ENCODE measurements at regions not wholly inside any gene's neighbourhood (a gene's known extent, or its start where the extent isn't known, plus 50 kb on each side); places are given as distances from the start of the nearest gene placed in this dataset.

DNA sequence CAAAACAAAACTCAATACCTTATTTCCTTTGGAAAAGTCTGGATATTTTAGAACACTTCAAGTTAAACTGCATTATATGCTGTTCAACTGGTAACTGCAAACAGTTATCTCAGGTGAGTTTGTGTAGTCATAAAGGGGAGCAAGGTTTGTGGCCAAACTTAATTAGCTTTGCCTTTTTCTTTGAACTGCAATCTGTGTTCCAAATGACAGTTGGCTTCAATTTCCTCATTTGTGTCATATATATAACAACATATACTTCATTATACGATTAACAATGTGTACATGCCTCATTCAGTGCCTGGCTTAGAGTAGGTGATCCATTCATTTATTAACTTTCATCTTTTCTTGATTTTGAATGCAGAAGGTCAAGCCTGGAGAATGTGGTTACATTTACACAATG lies 55.8 kb downstream of the KCNE4 start:
- Mint-ChIP-seq H3K27me3 (no peaks in the 10 kb centered on the region), H3K36me3 (ENCODE audit: low read depth) (no peaks in the 10 kb centered on the region), H3K4me3 (no peak overlapping the region), H3K9me3 (no peaks in the 10 kb centered on the region), H3K4me1 (no peaks in the 10 kb centered on the region), H3K27ac (no peak overlapping the region)
- ATAC-seq, result no peak
- DNase-seq, result no peak

DNA sequence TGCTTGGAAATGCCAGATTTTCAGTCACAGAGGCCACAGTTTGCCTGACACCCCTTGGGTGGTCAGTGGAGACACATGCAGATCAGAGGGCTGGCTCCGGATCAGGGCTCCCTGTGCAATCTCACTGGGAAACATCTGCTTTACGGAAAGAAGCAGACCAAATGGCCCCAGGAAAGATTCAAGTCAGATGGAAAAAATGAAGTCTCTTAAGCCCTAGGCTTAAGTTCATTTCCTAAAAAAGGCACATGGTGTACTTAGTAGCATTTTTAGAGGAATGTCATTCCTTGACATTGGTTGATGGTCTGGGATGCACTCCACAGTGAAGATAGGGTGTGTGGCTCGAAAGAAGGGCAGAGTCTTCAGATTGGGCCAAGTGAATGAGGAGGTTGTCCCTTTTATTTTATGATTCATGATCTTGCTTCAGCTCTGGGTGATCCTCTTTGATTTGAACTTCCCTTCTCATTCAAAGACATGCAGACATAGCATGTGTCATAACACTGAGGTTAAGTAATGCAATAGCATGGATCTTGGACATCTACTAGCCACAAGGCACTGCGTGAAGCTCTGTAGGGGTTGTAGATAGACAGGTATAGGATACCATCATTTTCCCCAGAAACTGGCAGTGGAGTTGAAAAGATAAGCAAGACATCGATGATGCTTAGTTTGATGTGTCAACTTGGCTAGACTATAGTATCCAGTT lies 56.5 kb downstream of the KCNE4 start:
- H3K27ac Mint-ChIP-seq, result no peak overlapping the region
- no peaks in the 10 kb centered on the region for H3K4me1 Mint-ChIP-seq
- no peak overlapping the region for H3K4me3 Mint-ChIP-seq
- no peak for DNase-seq
- H3K9me3 Mint-ChIP-seq, result no peaks in the 10 kb centered on the region
- H3K27me3 Mint-ChIP-seq, result no peaks in the 10 kb centered on the region
- no peaks in the 10 kb centered on the region for H3K36me3 Mint-ChIP-seq (ENCODE audit: low read depth)
- ATAC-seq, result no peak

DNA sequence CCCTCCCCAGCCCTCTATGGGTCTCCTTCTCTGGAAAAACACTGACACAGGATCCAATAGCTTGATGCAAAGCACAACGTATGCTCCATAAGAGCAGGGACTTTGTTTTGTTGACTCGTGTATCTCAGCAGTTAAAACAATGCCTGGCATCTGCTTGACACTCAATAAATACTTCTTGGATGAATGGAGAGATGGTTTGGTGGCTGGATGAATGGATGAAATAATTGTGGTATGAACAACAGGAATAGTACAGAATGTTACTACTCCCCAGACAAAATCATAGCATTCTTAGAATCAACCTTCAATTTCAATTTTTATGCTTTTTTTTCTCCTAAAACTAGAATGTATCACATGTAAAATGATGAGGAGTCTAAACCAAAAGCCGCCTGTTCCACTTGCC lies 57.4 kb downstream of the KCNE4 start:
- H3K9me3 Mint-ChIP-seq, result no peaks in the 10 kb centered on the region

DNA sequence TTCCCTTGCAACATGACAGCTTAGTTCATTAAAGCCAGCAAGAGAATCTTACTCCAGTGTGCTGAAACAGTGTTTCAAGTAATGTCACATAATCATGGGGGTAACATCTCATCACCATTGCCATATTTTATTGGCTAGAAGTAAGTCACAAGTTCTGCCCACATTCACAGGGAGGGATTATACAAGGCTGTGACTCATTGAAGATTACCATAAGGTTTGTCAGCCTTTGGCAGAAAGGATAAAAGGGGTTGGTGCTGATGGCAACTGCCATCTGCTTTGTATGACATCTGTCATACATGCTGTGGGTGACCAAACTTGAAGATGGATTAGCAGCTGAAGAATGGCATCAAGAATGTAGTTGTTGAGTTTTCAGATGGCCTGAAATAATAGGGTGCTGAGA lies 61.2 kb downstream of the KCNE4 start:
- Mint-ChIP-seq H3K9me3 (no peaks in the 10 kb centered on the region), H3K27me3 (no peaks in the 10 kb centered on the region), H3K4me1 (no peaks in the 10 kb centered on the region), H3K27ac (no peak overlapping the region), H3K4me3 (no peak overlapping the region), H3K36me3 (ENCODE audit: low read depth) (no peaks in the 10 kb centered on the region)
- DNase-seq (no peak), ATAC-seq (no peak)

More for the DNA sequence above, 57.4 kb downstream of the KCNE4 start:
- no peak for DNase-seq
- no peaks in the 10 kb centered on the region for H3K27me3 Mint-ChIP-seq
- ATAC-seq, result no peak
- no peak overlapping the region for H3K27ac Mint-ChIP-seq
- no peak overlapping the region for H3K4me3 Mint-ChIP-seq
- no peaks in the 10 kb centered on the region for H3K36me3 Mint-ChIP-seq (ENCODE audit: low read depth)
- H3K4me1 Mint-ChIP-seq, result no peaks in the 10 kb centered on the region

DNA sequence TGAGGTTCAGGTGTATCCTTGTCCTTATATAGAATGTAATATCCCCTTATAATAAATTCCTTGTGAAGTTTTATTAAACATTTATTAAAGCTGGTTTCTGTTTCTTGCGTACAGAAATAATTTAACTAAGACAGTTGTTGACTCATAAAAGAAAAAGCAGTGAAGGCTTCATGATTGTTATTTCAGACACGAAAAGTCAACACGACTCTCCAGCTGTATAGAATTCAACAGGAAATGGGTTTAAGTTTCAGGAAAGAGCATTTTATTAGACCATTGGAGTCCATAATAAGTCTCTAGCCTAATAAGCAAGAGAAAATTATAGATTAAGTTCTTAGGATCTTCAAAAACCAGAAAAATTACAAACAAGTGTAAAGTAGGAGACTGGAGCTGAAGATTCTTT lies 62.2 kb downstream of the KCNE4 start:
- no peaks in the 10 kb centered on the region for H3K36me3 Mint-ChIP-seq (ENCODE audit: low read depth)
- H3K27me3 Mint-ChIP-seq, result peaks cover 2% of the 10 kb centered on the region
- H3K27ac Mint-ChIP-seq, result no peak overlapping the region
- H3K4me1 Mint-ChIP-seq, result no peaks in the 10 kb centered on the region
- DNase-seq (no peak), ATAC-seq (no peak)
- no peak overlapping the region for H3K4me3 Mint-ChIP-seq
- no peaks in the 10 kb centered on the region for H3K9me3 Mint-ChIP-seq

DNA sequence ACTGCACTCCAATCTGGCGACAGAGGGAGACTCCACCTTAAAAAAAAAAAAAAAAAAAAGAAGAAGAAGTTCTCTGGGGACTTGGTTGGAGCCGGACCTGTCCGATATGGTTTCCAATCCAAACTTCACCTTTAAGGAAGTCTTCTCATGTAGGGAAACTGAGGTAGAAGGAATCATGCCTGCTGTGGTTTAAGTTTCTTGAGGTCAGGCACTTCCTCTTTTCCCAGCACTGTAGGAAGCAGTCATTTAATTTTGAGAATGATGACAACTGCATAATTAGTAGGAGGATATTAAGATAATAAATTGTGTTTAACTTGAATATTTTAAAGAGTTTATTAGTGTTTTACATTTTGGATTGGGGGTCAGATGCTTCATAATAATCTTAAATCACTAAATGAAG lies 62.9 kb downstream of the KCNE4 start:
- Mint-ChIP-seq H3K27me3 (peaks cover 2% of the 10 kb centered on the region), H3K4me1 (no peaks in the 10 kb centered on the region), H3K4me3 (no peak overlapping the region), H3K36me3 (ENCODE audit: low read depth) (no peaks in the 10 kb centered on the region), H3K27ac (no peak overlapping the region), H3K9me3 (no peaks in the 10 kb centered on the region)
- ATAC-seq, result no peak
- DNase-seq, result no peak

DNA sequence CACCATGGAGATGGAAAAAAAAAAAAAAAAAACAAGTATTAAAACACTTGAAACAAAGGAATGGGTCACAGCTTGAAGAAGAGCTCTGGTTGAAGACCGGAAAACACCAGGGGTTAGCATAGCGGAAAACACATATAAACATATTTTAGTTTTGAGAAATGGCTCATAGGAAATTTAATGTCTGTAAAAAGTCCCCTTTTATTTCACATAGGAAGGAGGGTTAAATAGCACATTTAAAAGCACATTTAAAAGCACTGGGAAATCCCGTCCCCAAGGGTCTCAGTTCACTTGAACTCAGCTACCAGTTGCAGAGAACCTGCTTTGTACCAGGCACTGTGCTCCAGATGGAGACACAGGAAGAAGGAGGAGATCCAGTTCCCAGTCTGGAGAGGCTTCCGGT lies 65.5 kb downstream of the KCNE4 start:
- Mint-ChIP-seq H3K9me3 (no peaks in the 10 kb centered on the region), H3K36me3 (ENCODE audit: low read depth) (no peaks in the 10 kb centered on the region), H3K27ac (no peak overlapping the region), H3K27me3 (peaks cover 2% of the 10 kb centered on the region), H3K4me3 (no peak overlapping the region), H3K4me1 (no peaks in the 10 kb centered on the region)
- ATAC-seq, result no peak
- no peak for DNase-seq

DNA sequence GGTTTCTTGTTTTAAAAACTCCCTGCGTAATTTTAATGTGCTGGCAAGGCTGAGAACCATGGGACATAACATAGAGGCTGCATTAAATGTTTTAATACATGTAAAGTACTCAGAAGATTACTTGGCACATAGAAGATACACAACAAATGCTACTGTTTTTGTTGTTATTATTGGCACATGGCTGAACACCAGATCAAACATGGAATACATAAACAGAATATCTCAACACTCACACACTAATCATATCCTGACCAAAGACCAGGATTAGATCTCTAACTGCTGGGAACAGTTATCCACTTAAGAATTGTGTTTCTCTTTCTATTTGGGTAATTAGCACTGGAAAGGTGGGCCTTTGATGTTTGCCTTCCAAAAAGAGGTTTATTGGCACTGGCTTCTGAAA lies 69.3 kb downstream of the KCNE4 start:
- Mint-ChIP-seq H3K27ac (no peak overlapping the region), H3K4me1 (no peaks in the 10 kb centered on the region), H3K36me3 (ENCODE audit: low read depth) (no peaks in the 10 kb centered on the region), H3K27me3 (peaks cover 2% of the 10 kb centered on the region), H3K9me3 (no peaks in the 10 kb centered on the region), H3K4me3 (no peak overlapping the region)
- no peak for ATAC-seq
- DNase-seq, result no peak

DNA sequence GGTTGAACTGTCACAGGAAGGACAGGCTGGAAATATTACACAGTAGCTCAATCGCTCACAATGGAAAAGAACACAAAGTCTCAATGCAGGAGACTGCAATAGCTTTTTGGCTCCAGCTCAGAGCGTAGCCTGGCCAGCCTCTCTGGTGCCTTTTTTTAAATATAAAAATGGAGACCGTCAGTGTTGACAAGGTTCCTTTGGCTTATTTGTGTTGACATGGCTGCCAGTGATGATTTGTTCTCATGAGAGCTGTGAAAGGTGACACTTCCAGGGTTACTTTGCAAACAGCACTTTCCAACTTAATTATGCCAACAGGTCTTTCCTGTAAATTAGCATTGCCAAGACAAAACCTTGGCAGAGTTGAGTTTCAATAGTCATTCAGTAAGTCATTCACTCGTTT lies 70.8 kb downstream of the KCNE4 start:
- Mint-ChIP-seq H3K4me3 (no peak overlapping the region), H3K4me1 (no peaks in the 10 kb centered on the region), H3K9me3 (no peaks in the 10 kb centered on the region), H3K27ac (no peak overlapping the region), H3K36me3 (ENCODE audit: low read depth) (no peaks in the 10 kb centered on the region), H3K27me3 (peaks cover 2% of the 10 kb centered on the region)
- DNase-seq (no peak), ATAC-seq (no peak)

DNA sequence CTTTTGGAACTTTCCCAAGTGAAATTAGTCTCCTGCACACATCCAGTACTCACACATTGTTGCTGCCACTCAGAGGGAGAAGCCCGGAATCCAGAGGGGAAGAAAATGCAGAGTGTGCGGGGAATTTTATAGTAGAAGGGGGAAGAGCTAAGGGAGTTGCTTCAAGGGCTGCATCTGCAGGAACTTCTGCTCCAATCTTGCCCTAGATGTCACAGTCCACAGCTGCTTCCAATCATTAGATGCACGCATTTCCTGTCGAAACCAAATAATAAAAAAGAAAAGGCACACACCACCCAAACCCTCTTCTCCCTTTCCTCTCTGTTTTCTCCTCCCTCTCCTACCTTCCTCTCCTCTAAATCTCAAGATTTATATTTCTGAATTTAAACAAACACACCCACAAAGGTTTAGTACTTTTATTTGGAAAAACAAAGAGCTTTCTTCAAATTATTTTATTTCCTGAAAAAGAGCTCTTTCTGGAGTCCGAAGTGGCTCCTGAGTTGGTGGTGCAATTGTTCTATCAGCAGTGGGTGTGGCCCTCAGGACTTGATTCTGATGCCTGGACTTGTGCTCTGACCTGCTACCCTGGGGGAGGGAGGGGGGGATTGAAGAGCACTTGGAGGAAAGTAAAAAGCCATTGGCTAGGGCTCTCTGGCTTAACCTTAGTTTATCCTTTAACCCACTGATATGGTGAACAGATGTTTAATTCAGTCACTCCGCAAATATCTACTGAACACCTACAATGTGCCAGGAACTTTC lies 72.0 kb downstream of the KCNE4 start:
- H3K4me1 Mint-ChIP-seq, result no peaks in the 10 kb centered on the region
- DNase-seq, result no peak
- no peak for ATAC-seq
- no peaks in the 10 kb centered on the region for H3K27me3 Mint-ChIP-seq
- no peaks in the 10 kb centered on the region for H3K36me3 Mint-ChIP-seq (ENCODE audit: low read depth)
- no peak overlapping the region for H3K27ac Mint-ChIP-seq
- no peaks in the 10 kb centered on the region for H3K9me3 Mint-ChIP-seq
- no peak overlapping the region for H3K4me3 Mint-ChIP-seq

DNA sequence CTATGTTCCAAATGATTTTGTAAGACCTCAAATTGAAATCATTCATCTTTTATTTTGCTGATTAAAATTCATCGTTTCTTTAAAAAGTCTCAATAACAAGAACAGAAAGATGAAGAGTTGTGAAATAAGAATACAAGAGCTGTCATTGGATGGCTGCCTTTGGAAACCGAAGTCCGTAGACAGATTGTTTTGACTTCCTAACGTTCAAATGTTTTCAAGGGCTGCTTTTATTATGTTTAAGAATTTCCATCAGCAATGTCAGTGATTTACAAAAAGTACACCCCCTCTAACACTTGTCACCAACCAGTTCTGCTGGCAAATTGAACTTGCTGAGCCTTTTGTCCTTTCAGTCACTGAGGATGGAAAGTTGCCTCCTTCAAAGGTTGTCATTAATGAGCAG lies 89.6 kb downstream of the KCNE4 start:
- Mint-ChIP-seq H3K36me3 (ENCODE audit: low read depth) (no peaks in the 10 kb centered on the region), H3K27ac (no peak overlapping the region), H3K27me3 (no peaks in the 10 kb centered on the region), H3K9me3 (no peaks in the 10 kb centered on the region), H3K4me1 (no peaks in the 10 kb centered on the region), H3K4me3 (no peak overlapping the region)
- DNase-seq, result no peak
- ATAC-seq, result no peak

DNA sequence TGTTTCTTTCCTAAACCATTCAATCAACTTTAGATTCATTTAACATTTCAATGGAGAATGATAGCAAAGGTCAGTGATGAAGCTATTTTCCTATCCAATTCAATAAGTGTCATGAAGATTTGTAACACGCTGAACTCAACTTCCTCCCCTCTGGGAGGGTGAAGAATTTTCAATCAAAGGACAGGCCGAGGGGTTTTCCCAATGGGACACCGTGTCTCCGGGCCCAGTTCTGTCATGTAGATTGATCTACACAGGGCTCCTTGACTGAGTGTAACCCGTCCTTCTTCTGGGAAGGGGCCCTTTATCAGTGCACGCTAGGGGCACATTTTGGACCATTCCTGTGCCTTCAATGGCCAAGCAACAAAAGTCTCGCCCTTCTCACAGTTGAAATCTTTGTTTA lies 90.1 kb downstream of the KCNE4 start:
- no peaks in the 10 kb centered on the region for H3K9me3 Mint-ChIP-seq

DNA sequence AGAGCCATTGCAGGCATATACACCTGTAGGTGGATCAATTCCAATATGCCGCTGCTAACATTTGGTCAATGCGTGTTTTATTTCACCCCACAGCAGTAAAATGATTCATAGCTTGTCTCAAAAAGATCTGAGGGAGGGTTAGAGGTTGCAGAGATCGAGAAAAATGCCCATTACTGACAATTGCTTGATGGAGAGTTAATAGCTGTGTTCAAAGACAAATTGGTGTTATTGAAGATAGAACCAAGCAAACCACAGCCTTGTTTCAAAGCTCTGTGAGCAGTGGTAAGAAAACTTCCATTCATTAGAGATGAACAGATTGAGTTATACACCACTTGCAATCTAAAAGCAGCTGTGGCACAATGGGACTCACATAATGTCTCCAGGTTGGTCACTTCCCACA lies 95.4 kb downstream of the KCNE4 start:
- H3K36me3 Mint-ChIP-seq (ENCODE audit: low read depth), result no peaks in the 10 kb centered on the region
- no peaks in the 10 kb centered on the region for H3K4me1 Mint-ChIP-seq
- no peaks in the 10 kb centered on the region for H3K27me3 Mint-ChIP-seq
- DNase-seq (no peak), ATAC-seq (no peak)
- H3K27ac Mint-ChIP-seq, result no peak overlapping the region
- no peak overlapping the region for H3K4me3 Mint-ChIP-seq
- H3K9me3 Mint-ChIP-seq, result no peaks in the 10 kb centered on the region

More for the DNA sequence above, 90.1 kb downstream of the KCNE4 start:
- no peaks in the 10 kb centered on the region for H3K36me3 Mint-ChIP-seq (ENCODE audit: low read depth)
- DNase-seq (no peak), ATAC-seq (no peak)
- H3K27ac Mint-ChIP-seq, result no peak overlapping the region
- H3K4me3 Mint-ChIP-seq, result no peak overlapping the region
- no peaks in the 10 kb centered on the region for H3K4me1 Mint-ChIP-seq
- H3K27me3 Mint-ChIP-seq, result no peaks in the 10 kb centered on the region

DNA sequence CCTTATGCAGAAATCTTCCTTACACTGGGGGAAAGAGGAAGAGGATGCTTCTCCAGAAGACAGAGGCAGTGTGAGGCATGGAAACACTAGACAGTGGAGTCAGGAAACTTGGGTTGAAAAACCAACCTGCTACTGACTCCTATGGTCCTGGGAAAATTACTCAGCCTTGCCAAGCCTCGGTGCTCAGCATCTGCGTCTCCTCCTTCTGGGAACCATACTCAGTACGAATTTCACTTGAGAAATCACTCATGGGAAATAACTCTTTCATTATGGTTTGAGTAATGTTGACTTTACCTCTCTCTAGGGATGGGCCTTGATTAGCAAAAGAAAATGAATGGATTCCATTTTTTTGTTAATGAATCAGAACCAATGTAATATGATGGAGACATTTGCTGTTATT lies 96.5 kb downstream of the KCNE4 start:
- no peaks in the 10 kb centered on the region for H3K36me3 Mint-ChIP-seq (ENCODE audit: low read depth)
- H3K4me1 Mint-ChIP-seq, result no peaks in the 10 kb centered on the region
- DNase-seq (no peak), ATAC-seq (no peak)
- H3K9me3 Mint-ChIP-seq, result no peaks in the 10 kb centered on the region
- no peaks in the 10 kb centered on the region for H3K27me3 Mint-ChIP-seq
- no peak overlapping the region for H3K4me3 Mint-ChIP-seq
- no peak overlapping the region for H3K27ac Mint-ChIP-seq

DNA sequence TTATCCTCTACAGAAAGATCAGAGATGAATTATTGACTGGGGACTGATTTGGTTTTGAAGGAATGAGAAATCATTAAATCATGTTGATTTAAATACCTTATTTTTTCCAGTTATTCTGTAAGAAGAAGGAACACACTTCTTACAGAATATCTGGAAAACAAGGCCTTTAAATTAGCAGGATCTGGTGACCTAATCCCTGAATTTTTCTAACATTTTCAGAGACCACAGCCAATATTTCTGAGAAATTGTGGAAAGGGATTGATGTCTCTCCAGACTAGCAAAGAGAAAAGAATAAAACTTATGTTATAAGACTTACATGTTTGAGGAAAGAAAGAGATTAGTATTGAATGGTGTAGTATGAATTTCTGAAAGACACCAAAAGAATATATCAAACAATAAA lies 104.0 kb downstream of the KCNE4 start:
- no peak overlapping the region for H3K4me3 Mint-ChIP-seq
- H3K4me1 Mint-ChIP-seq, result no peaks in the 10 kb centered on the region
- ATAC-seq (no peak), DNase-seq (no peak)
- H3K9me3 Mint-ChIP-seq, result no peaks in the 10 kb centered on the region
- peaks cover 4% of the 10 kb centered on the region for H3K27me3 Mint-ChIP-seq
- H3K27ac Mint-ChIP-seq, result no peak overlapping the region
- no peaks in the 10 kb centered on the region for H3K36me3 Mint-ChIP-seq (ENCODE audit: low read depth)

Data from activated naive CD8-positive, alpha-beta T cell treated with anti-CD3 and anti-CD28 coated beads, Interleukin-2, amount 50 U/mL, for 24 hours (primary cell).